D721Med (cell line): ENCODE measurements at regions not wholly inside any gene's neighbourhood (a gene's known extent, or its start where the extent isn't known, plus 50 kb on each side); places are given as distances from the start of the nearest gene placed in this dataset.

Experiments used
- DNase-seq: peaks from one replicate; pipeline ENCODE4 v3.0.0; 2011; ENCODE audit warnings: low spot score; ENCODE audit not compliant: insufficient read length
- FAIRE-seq: peaks from 2 replicates; lab custom pipeline; 2011; peaks lifted over from hg19 to GRCh38; lab: Jason Lieb, UNC
- TF ChIP-seq, protein P1 (sequence below): IDR thresholded peaks from 2 replicates; pipeline ENCODE4 v1.5.1; 2012; ENCODE audit warnings: mild to moderate bottlenecking, control low read depth; ENCODE audit not compliant: insufficient read depth; ENCODE audit errors: missing control alignments

- FAIRE-seq = no peak
- no peak for DNase-seq
- TF ChIP-seq, protein P1, sequence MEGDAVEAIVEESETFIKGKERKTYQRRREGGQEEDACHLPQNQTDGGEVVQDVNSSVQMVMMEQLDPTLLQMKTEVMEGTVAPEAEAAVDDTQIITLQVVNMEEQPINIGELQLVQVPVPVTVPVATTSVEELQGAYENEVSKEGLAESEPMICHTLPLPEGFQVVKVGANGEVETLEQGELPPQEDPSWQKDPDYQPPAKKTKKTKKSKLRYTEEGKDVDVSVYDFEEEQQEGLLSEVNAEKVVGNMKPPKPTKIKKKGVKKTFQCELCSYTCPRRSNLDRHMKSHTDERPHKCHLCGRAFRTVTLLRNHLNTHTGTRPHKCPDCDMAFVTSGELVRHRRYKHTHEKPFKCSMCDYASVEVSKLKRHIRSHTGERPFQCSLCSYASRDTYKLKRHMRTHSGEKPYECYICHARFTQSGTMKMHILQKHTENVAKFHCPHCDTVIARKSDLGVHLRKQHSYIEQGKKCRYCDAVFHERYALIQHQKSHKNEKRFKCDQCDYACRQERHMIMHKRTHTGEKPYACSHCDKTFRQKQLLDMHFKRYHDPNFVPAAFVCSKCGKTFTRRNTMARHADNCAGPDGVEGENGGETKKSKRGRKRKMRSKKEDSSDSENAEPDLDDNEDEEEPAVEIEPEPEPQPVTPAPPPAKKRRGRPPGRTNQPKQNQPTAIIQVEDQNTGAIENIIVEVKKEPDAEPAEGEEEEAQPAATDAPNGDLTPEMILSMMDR = no peak
These were observed 184.8 kb downstream of the GPAM start for GRCh38 chr10:111998728-111999127.

- TF ChIP-seq, protein P1 = no peak
- FAIRE-seq (no peak), DNase-seq (no peak)
These were observed 184.2 kb downstream of the GPAM start for GRCh38 chr10:111999205-111999914.

- no peak for FAIRE-seq
- no peak for DNase-seq
- TF ChIP-seq, protein P1 = no peak
These were observed 183.7 kb downstream of the GPAM start for GRCh38 chr10:111999915-112000302.

GRCh38 chr10:112000466-112000865 lies 183.1 kb downstream of the GPAM start:
- DNase-seq (no peak), FAIRE-seq (no peak)
- TF ChIP-seq, protein P1 = no peak

GRCh38 chr10:112002206-112002605 lies 181.4 kb downstream of the GPAM start:
- TF ChIP-seq, protein P1 = no peak

GRCh38 chr10:112004075-112004474 lies 179.5 kb downstream of the GPAM start:
- no peak for FAIRE-seq
- TF ChIP-seq, protein P1 = no peak
- DNase-seq = no peak

More at GRCh38 chr10:112002206-112002605, 181.4 kb downstream of the GPAM start:
- FAIRE-seq (no peak), DNase-seq (no peak)

GRCh38 chr10:112005044-112005443 lies 178.5 kb downstream of the GPAM start:
- TF ChIP-seq, protein P1 = no peak
- no peak for FAIRE-seq
- no peak for DNase-seq
